ENCODE measurements at regions not wholly inside any gene's neighbourhood (a gene's known extent, or its start where the extent isn't known, plus 50 kb on each side); places are given as distances from the start of the nearest gene placed in this dataset.

DNA sequence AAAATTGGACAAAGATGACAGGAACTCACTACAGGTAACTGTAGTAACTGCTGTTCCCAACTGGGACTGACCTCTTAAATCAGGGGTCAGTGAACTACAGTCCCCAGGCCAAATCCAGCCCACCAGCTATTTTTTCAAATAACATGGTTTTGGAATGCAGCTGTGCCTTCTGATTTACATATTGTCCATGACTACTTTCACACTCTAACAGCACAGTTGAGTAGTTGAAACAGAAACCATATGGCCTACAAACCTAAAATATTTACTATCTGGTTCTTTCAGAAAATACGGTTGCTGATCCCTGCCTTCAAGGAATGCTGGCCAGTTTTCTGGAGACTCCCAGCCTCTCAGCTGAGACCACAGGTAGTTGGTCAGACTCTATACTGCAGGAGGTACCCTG is 161.5 kb upstream of the PRNP start:
- CTCF ChIA-PET, result no interaction called here
- TF ChIP-seq, protein P1, sequence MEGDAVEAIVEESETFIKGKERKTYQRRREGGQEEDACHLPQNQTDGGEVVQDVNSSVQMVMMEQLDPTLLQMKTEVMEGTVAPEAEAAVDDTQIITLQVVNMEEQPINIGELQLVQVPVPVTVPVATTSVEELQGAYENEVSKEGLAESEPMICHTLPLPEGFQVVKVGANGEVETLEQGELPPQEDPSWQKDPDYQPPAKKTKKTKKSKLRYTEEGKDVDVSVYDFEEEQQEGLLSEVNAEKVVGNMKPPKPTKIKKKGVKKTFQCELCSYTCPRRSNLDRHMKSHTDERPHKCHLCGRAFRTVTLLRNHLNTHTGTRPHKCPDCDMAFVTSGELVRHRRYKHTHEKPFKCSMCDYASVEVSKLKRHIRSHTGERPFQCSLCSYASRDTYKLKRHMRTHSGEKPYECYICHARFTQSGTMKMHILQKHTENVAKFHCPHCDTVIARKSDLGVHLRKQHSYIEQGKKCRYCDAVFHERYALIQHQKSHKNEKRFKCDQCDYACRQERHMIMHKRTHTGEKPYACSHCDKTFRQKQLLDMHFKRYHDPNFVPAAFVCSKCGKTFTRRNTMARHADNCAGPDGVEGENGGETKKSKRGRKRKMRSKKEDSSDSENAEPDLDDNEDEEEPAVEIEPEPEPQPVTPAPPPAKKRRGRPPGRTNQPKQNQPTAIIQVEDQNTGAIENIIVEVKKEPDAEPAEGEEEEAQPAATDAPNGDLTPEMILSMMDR (IDR thresholded peaks at IDR 0.05), result no peak
- TF ChIP-seq EZH2 (IDR thresholded peaks at IDR 0.05; ENCODE audit: borderline replicate concordance, insufficient read depth, low read depth, low read length, poor library complexity, severe bottlenecking), result no peak
- H3K27me3 ChIP-seq (replicated peaks in 1 of 4; ENCODE audit: control extremely low read depth in 1 of 4, control insufficient read depth in 3 of 4, insufficient read depth in 4 of 4, low read length in 3 of 4), result no peaks in the 10 kb centered on the region
- H3K9ac ChIP-seq (ENCODE audit: low read length), result no peak overlapping the region
- Mint-ChIP-seq H3K9me3 (ENCODE audit: insufficient read depth) (peaks cover 16% of the 10 kb centered on the region), H3K4me1 (no peaks in the 10 kb centered on the region), H3K27ac (no peak overlapping the region), H3K4me3 (no peak overlapping the region), H3K27me3 (peaks cover 27% of the 10 kb centered on the region)
- no peaks in the 10 kb centered on the region for H3K79me2 ChIP-seq (ENCODE audit: control insufficient read depth, insufficient read depth, low read length)
- no peaks in the 10 kb centered on the region for H4K20me1 ChIP-seq (ENCODE audit: control insufficient read depth, insufficient read depth, low read length, poor library complexity, severe bottlenecking)
- DNase-seq (no peak), ATAC-seq (ENCODE audit: low read depth) (no peak)
- no peaks in the 10 kb centered on the region for H3K4me1 ChIP-seq (ENCODE audit: control insufficient read depth in 2 of 2, insufficient read depth in 2 of 2, low read length in 2 of 2)
- no peak overlapping the region for H2AFZ ChIP-seq (ENCODE audit: insufficient read depth, low read depth, low read length, poor library complexity, severe bottlenecking)
- intact Hi-C loops (cut with micrococcal nuclease), result no loop called here
- no peaks in the 10 kb centered on the region for H3K36me3 ChIP-seq (replicated peaks in 1 of 2; ENCODE audit: control extremely low read depth in 1 of 2, control insufficient read depth in 1 of 2, extremely low read depth in 1 of 2, insufficient read depth in 2 of 2, low read length in 1 of 2)
- WGBS (ENCODE audit: insufficient coverage), result no CpG with 5 or more reads among the region's 1 CpG
- H3K27ac ChIP-seq (ENCODE audit: low read length in 2 of 2), result no peak overlapping the region
- H3K4me3 ChIP-seq (ENCODE audit: control extremely low read depth in 1 of 5, extremely low read depth in 1 of 5, insufficient read depth in 1 of 5, low read depth in 2 of 5, low read length in 4 of 5), result no peak overlapping the region
- H3K9me3 ChIP-seq (ENCODE audit: control extremely low read depth in 1 of 3, control insufficient read depth in 2 of 3, insufficient read depth in 1 of 3, low read length in 2 of 3), result peaks cover 1 to 4% (median 4%) of the 10 kb centered on the region in 3 donors
- no peak overlapping the region for H3K4me2 ChIP-seq (replicated peaks; ENCODE audit: low read depth, low read length, poor library complexity, severe bottlenecking)
- POLR2A ChIA-PET, result no interaction called here

GRCh38 chr20:4524307-4524706 is 161.9 kb upstream of the PRNP start:
- peaks cover 27% of the 10 kb centered on the region for H3K27me3 Mint-ChIP-seq
- peaks cover 14% of the 10 kb centered on the region for H3K9me3 Mint-ChIP-seq (ENCODE audit: insufficient read depth)
- no peaks in the 10 kb centered on the region for H3K79me2 ChIP-seq (ENCODE audit: control insufficient read depth, insufficient read depth, low read length)
- no peak overlapping the region for H3K4me3 Mint-ChIP-seq
- H3K9ac ChIP-seq (ENCODE audit: low read length), result no peak overlapping the region
- no peaks in the 10 kb centered on the region for H3K4me1 Mint-ChIP-seq
- H3K9me3 ChIP-seq (ENCODE audit: control extremely low read depth in 1 of 3, control insufficient read depth in 2 of 3, insufficient read depth in 1 of 3, low read length in 2 of 3), result peaks cover 1 to 4% (median 4%) of the 10 kb centered on the region in 3 donors
- no peak for TF ChIP-seq EZH2 (IDR thresholded peaks at IDR 0.05; ENCODE audit: borderline replicate concordance, insufficient read depth, low read depth, low read length, poor library complexity, severe bottlenecking)
- TF ChIP-seq, protein P1 (IDR thresholded peaks at IDR 0.05), result no peak
- no peak overlapping the region for H3K4me3 ChIP-seq (ENCODE audit: control extremely low read depth in 1 of 5, extremely low read depth in 1 of 5, insufficient read depth in 1 of 5, low read depth in 2 of 5, low read length in 4 of 5)
- H4K20me1 ChIP-seq (ENCODE audit: control insufficient read depth, insufficient read depth, low read length, poor library complexity, severe bottlenecking), result no peaks in the 10 kb centered on the region
- ATAC-seq (ENCODE audit: low read depth), result no peak
- H3K27ac ChIP-seq (ENCODE audit: low read length in 2 of 2), result no peak overlapping the region
- H3K27ac Mint-ChIP-seq, result no peak overlapping the region
- H3K4me2 ChIP-seq (replicated peaks; ENCODE audit: low read depth, low read length, poor library complexity, severe bottlenecking), result no peak overlapping the region
- POLR2A ChIA-PET, result no interaction called here
- intact Hi-C loops (cut with micrococcal nuclease), result no loop called here
- WGBS (ENCODE audit: insufficient coverage), result no CpG with 5 or more reads among the region's 3 CpGs
- no peaks in the 10 kb centered on the region for H3K36me3 ChIP-seq (replicated peaks in 1 of 2; ENCODE audit: control extremely low read depth in 1 of 2, control insufficient read depth in 1 of 2, extremely low read depth in 1 of 2, insufficient read depth in 2 of 2, low read length in 1 of 2)
- DNase-seq, result no peak
- CTCF ChIA-PET, result no interaction called here
- no peaks in the 10 kb centered on the region for H3K27me3 ChIP-seq (replicated peaks in 1 of 4; ENCODE audit: control extremely low read depth in 1 of 4, control insufficient read depth in 3 of 4, insufficient read depth in 4 of 4, low read length in 3 of 4)
- H3K4me1 ChIP-seq (ENCODE audit: control insufficient read depth in 2 of 2, insufficient read depth in 2 of 2, low read length in 2 of 2), result no peaks in the 10 kb centered on the region
- no peak overlapping the region for H2AFZ ChIP-seq (ENCODE audit: insufficient read depth, low read depth, low read length, poor library complexity, severe bottlenecking)

Measured in B cell (primary cell).